GM12892 (cell line): ENCODE measurements at regions not wholly inside any gene's neighbourhood (a gene's known extent, or its start where the extent isn't known, plus 50 kb on each side); places are given as distances from the start of the nearest gene placed in this dataset.

ENCODE experiments used
- DNase-seq: peaks from one replicate; pipeline ENCODE4 v3.0.0; 2011; ENCODE audit not compliant: insufficient read length
- FAIRE-seq: peaks from 2 replicates; lab custom pipeline; 2011; peaks lifted over from hg19 to GRCh38; lab: Jason Lieb, UNC
- POLR2A ChIP-seq: IDR thresholded peaks from 2 replicates; pipeline ENCODE4 v1.6.1; 2011; ENCODE audit warnings: low read depth, low read length, control low read depth
- POLR2AphosphoS5 ChIP-seq: IDR thresholded peaks from 2 replicates; pipeline ENCODE4 v1.6.1; 2011; ENCODE audit warnings: low read depth, low read length, control low read depth
- TAF1 ChIP-seq: IDR thresholded peaks from 2 replicates; pipeline ENCODE4 v1.6.1; 2011; ENCODE audit warnings: low read depth, mild to moderate bottlenecking, control low read depth, low read length, borderline replicate concordance

DNA sequence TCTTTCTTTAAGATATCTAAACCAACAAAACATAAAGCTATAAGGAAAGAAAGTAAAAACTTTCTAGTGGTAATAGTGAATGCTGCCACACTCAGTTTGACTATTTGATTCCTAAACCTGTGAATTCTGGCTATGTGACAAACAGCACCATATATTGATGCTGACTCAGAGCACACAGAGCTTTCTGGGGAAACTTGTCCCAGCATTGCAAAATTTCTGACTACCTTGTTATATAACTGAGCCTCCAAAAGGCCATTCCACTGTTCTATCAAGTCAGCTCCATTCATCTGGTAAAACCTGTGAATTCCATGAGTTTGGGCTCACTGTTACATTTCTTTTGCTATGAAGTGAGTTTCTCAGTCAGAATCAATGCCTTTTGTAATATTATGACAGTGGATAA, 1229.7 kb downstream of the PCDH18 start:
- DNase-seq: no peak
- no peak for FAIRE-seq
- TF ChIP-seq POLR2A (no peak), POLR2AphosphoS5 (no peak), TAF1 (no peak)

DNA sequence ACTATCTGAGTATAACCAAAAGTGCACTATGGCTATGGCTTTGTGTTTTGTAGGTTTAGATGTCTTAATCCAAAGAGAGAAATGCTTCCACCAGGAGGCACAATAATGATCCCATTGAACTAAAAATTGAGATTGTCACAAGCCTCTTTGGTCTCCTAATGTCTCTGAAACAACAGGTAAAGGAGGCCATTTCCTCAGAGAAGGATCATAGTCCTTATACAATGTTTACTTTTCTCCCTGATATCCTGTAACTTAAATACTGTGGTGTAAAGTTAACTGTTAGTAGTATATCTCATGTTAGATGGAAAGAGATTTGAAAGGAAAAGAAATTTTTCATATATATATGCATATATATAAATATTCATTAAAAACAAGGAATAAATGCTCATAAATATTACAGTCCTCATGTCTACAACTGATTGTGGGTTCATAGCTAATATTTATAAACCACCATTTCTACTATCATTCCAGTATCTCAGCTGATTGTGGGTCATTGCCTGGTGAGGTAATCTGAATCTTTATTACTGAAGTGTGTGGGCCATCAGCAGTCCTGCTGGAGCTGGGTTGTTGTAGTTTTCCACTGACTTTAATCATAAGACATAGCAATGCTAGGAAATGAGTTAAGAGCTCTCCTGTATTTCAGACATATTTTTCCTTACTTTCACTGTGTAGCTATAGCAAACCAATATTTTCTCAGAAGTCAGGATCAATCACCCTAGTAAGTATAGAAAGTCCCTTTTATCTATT, 1230.4 kb downstream of the PCDH18 start:
- no peak for DNase-seq
- TF ChIP-seq POLR2A (no peak), TAF1 (no peak), POLR2AphosphoS5 (no peak)
- no peak for FAIRE-seq

DNA sequence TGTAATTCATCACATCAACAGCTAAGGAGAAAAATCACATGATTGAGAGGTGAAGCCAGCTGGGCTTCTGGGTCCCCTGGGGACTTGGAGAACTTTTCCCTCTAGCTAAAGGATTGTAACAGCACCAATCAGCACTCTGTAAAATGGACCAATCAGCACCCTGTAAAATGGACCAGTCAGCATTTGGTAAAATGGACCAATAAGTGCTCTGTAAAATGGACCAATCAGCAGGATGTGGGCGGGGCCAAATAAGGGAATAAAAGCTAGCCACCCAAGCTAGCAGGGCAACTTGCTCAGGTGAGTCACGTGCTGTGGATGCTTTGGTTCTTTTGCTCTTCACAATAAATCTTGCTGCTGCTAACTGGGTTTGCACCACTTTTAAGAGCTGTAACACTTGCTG, 1248.3 kb downstream of the PCDH18 start:
- FAIRE-seq: no peak
- no peak for DNase-seq

DNA sequence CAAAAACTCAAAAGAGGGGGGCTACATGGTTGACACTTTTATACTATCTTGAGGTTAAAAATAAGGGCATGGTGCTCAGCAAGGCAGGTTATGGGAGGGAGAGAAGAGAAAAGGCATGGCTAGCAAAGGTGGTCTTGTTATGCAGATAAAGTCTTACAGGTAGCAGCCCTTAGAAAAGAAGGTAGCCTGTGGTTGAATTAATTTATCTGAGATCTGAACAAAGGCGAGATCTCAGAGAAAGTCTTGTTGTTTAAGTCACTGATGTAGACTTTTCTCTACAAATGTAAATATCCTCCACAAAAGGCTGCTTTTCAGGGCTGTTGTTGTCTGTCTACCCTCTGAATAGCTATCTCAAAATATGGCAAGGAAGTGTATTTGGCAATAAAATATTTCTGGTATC, 1250.4 kb downstream of the PCDH18 start:
- FAIRE-seq: no peak

More for the DNA sequence above, 1248.3 kb downstream of the PCDH18 start:
- TF ChIP-seq TAF1: no peak
- TF ChIP-seq POLR2A: no peak
- no peak for TF ChIP-seq POLR2AphosphoS5

DNA sequence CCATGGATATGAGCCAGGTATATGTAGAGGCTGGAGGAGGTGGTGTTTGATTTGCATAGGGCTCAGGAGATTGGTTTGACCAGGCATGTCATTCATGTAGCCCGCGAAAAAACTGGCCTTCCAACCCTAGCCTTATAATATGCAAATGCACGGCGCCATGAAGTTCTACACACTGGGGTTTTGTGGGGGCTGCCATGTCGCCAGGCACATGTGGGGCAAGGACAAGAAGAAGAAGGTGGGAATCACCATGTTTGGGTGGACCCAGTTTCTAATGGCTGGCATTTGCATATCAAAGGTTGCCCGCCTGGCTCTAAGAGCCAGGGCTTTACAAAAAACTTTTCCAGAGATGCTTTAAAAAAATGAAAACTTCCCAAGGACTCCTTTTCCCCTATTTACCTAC, 1251.0 kb downstream of the PCDH18 start:
- DNase-seq (no peak), FAIRE-seq (no peak)
- no peak for TF ChIP-seq POLR2AphosphoS5
- TF ChIP-seq POLR2A: no peak
- TF ChIP-seq TAF1: no peak

More for the DNA sequence above, 1250.4 kb downstream of the PCDH18 start:
- TF ChIP-seq TAF1: no peak
- no peak for TF ChIP-seq POLR2A
- TF ChIP-seq POLR2AphosphoS5: no peak
- no peak for DNase-seq

DNA sequence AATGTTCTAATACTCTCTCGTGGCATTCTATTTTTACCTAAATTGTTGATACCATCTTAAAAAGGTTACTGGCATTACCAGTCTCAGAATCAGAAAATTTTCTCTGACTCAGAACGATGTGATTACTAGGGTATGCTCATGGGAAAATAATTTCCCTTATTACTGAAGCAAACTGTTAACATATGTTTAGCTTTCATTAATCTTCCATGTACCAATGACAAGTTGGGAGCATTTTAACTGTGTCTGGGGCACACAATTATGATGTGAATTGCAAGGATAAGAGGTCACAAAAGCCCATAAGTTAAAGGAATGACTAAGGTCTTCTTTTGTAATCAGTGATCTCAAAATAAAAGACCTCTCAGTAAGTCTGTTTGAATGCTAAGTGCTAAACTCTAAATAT, 1254.6 kb downstream of the PCDH18 start:
- DNase-seq (no peak), FAIRE-seq (no peak)
- TF ChIP-seq TAF1 (no peak), POLR2AphosphoS5 (no peak), POLR2A (no peak)

DNA sequence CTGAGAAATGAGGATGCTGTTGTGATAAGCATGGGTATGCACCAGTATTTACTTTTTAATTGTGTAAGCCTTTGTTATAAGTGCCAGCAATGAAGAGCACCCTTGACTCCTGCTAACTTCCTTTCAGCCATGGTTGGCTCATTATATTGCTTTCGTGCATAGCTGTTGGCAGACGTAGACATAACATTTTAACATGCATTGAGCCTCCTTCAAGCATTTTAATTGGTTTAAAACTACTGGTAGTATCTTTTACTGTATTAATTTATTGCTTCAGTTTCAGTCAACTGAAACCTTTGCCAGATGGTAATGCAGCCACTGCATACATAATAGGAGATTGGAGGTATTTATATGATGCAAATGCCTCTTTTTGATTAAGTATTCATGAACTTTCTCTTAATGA, 1285.4 kb downstream of the PCDH18 start:
- DNase-seq (no peak), FAIRE-seq (no peak)
- TF ChIP-seq POLR2A (no peak), POLR2AphosphoS5 (no peak), TAF1 (no peak)

DNA sequence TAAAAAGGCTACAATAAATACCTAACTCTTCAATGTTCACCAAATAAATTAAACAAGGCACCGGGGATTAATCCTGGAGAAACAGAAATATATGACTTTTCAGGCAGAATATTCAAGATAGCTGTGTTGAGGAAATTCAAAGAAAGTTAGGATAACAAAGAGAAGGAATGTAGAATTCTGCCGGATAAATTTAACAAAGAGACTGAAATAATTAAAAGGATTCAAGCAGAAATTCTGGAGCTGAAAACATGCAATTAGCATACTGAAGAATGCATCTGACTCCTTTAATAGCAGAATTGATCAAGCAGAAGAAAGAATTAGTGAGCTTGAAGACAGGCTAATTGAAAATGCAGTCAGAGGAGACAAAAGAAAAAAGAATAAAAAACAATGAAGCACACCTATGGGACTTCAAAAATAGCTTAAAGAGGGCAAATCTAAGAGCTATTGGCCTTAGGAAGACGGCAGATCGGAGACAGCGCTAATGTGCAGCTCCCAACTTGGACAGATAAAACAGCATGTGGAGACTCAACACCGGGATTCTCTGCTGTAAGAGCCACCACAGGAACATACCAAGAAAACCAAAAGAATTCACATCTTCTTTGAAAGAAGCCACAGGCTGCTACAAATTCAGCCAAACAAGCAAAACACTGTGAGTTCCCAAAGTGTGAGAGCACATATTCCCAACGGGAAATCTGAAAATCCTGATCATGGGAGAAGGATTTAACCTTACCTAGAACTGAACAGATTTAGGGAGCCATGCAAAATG, 1290.9 kb downstream of the PCDH18 start:
- DNase-seq (no peak), FAIRE-seq (no peak)
- TF ChIP-seq POLR2AphosphoS5 (no peak), POLR2A (no peak), TAF1 (no peak)

DNA sequence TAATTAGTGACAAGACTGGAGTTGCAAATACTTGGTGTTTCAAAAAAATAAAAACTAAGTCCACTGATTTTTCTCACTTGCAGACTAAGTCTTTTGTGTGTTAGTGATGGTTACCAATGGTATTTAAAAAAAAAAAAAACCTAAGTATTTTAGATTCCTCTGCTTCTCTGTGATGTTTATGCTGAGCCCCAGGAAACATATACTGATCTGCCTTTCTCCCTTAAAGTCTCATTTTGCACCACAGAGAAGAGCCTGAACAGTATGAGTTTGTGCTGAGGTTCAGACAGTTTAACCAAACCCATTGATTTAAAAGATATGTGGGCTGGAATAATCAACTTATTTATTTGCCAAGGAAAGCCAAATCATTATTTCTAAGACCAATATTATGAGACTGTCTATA, 1305.0 kb downstream of the PCDH18 start:
- DNase-seq: no peak
- TF ChIP-seq TAF1 (no peak), POLR2AphosphoS5 (no peak), POLR2A (no peak)
- FAIRE-seq: no peak

DNA sequence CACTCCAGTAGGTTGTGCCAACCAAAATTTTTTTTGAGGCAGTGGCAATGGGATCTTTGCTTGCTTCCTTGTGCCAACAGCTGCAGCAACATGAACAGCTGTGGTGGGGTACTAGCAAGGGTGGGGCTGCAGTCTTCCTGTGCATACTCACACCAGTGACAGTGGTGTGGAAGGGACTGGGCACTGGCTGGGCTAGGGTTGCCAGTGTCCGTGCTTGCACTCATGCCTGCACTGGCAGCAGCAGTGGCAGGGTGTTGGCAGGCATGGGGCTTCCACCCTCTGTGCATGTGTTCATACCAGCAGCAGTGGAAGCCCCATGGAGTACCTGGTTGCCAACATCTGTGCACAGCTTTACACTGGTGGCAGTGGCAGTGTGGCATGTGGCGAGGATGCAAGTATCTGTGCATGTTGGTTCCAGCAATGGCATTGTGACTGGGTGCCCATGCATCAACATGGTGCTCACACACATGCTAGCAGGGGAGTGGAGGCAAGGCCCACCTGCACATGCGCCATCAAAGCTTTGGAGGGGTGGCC, 1312.6 kb downstream of the PCDH18 start:
- no peak for TF ChIP-seq TAF1
- no peak for TF ChIP-seq POLR2AphosphoS5
- TF ChIP-seq POLR2A: no peak
- FAIRE-seq (no peak), DNase-seq (no peak)

DNA sequence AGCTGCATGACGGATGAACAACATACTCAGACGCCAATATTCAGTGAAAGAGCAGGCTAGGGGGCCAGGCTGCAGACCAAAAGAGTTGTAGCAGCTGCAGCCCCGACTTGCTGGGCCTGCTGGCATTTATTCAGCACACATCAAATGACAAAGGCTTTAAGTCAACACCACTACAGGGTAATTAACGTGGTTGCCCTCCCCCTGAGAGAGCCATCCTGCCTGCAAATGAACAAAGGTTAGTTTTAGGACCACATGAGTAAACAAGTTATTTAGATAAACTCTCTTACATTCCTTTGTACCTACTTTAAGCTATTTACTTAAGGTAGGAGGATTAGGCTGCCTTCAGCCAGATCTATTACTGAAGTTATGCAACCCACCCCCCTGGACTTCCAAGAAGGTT, 1329.1 kb downstream of the PCDH18 start:
- no peak for TF ChIP-seq POLR2A
- no peak for TF ChIP-seq POLR2AphosphoS5
- TF ChIP-seq TAF1: no peak
- DNase-seq (no peak), FAIRE-seq (no peak)
